ENCODE measurements at regions not wholly inside any gene's neighbourhood (a gene's known extent, or its start where the extent isn't known, plus 50 kb on each side); places are given as distances from the start of the nearest gene placed in this dataset.

GRCh38 chr18:68467957-68468356, 247.0 kb downstream of the TMX3 start:
- CTCF ChIA-PET = no interaction called here
- Histone ChIP-seq H3K4me3 (no peak overlapping the region), H3K9me3 (ENCODE audit: insufficient read depth, low read depth) (no peaks in the 10 kb centered on the region), H2AFZ (0 out of 2 replicates have a peak overlapping the region, but pooled peaks have one; percentile 49), H3K27me3 (ENCODE audit: insufficient read depth, low read depth) (no peaks in the 10 kb centered on the region), H3K4me2 (0 out of 2 replicates have a peak overlapping the region, but pooled peaks have one; percentile 7), H3K79me2 (ENCODE audit: low read depth) (no peaks in the 10 kb centered on the region), H3K9me2 (ENCODE audit: insufficient read depth) (no peaks in the 10 kb centered on the region), H3K4me1 (replicated peaks; ENCODE audit: insufficient read depth) (no peaks in the 10 kb centered on the region), H4K20me1 (ENCODE audit: insufficient read depth) (no peaks in the 10 kb centered on the region), H3F3A (ENCODE audit: insufficient read depth, low read depth) (no peaks in the 10 kb centered on the region), H3K27ac (no peak overlapping the region), H3K36me3 (ENCODE audit: low read depth) (no peaks in the 10 kb centered on the region)
- TF ChIP-seq CTCF (conservative IDR thresholded peaks at IDR 0.05) (no peak), EZH2 (IDR thresholded peaks at IDR 0.05; ENCODE audit: low read depth) (no peak)
- DNase-seq = no peak
- intact Hi-C loops (cut with micrococcal nuclease; ENCODE audit: unreplicated experiment) = no loop called here
- no TSS peak for BruUV-seq (replicated peaks)
- POLR2A ChIA-PET (ENCODE audit: unreplicated experiment) = no interaction called here

- Histone ChIP-seq H3K27me3 (ENCODE audit: insufficient read depth, low read depth) (no peaks in the 10 kb centered on the region), H3K4me2 (no peak overlapping the region), H3K27ac (no peak overlapping the region), H3K4me3 (no peak overlapping the region), H3K9me3 (ENCODE audit: insufficient read depth, low read depth) (no peaks in the 10 kb centered on the region), H3K9me2 (ENCODE audit: insufficient read depth) (no peaks in the 10 kb centered on the region), H3K4me1 (replicated peaks; ENCODE audit: insufficient read depth) (no peaks in the 10 kb centered on the region), H3K36me3 (ENCODE audit: low read depth) (no peaks in the 10 kb centered on the region), H3F3A (ENCODE audit: insufficient read depth, low read depth) (no peaks in the 10 kb centered on the region), H3K79me2 (ENCODE audit: low read depth) (no peaks in the 10 kb centered on the region), H4K20me1 (ENCODE audit: insufficient read depth) (no peaks in the 10 kb centered on the region), H2AFZ (no peak overlapping the region)
- BruUV-seq (replicated peaks) = no TSS peak
- no peak for DNase-seq
- ChIA-PET POLR2A (ENCODE audit: unreplicated experiment) (no interaction called here), CTCF (no interaction called here)
- intact Hi-C loops (cut with micrococcal nuclease; ENCODE audit: unreplicated experiment) = no loop called here
- no peak for TF ChIP-seq EZH2 (IDR thresholded peaks at IDR 0.05; ENCODE audit: low read depth)
- no peak for TF ChIP-seq CTCF (conservative IDR thresholded peaks at IDR 0.05)
These were observed 247.6 kb downstream of the TMX3 start for GRCh38 chr18:68467329-68467728.

- ChIA-PET POLR2A (ENCODE audit: unreplicated experiment) (interaction anchor here (0.6 kb wide), 1 partner anchor 553 kb away, joined by 3 read pairs; no protein-coding TSS in a partner anchor), CTCF (no interaction called here)
- Histone ChIP-seq H3K27ac (no peak overlapping the region), H3K36me3 (ENCODE audit: low read depth) (no peaks in the 10 kb centered on the region), H3K79me2 (ENCODE audit: low read depth) (no peaks in the 10 kb centered on the region), H3K4me3 (no peak overlapping the region), H3K27me3 (ENCODE audit: insufficient read depth, low read depth) (no peaks in the 10 kb centered on the region), H3K4me2 (no peak overlapping the region), H2AFZ (no peak overlapping the region), H3F3A (ENCODE audit: insufficient read depth, low read depth) (no peaks in the 10 kb centered on the region), H4K20me1 (ENCODE audit: insufficient read depth) (no peaks in the 10 kb centered on the region), H3K4me1 (replicated peaks; ENCODE audit: insufficient read depth) (no peaks in the 10 kb centered on the region), H3K9me2 (ENCODE audit: insufficient read depth) (no peaks in the 10 kb centered on the region), H3K9me3 (ENCODE audit: insufficient read depth, low read depth) (no peaks in the 10 kb centered on the region)
- DNase-seq = no peak
- no TSS peak for BruUV-seq (replicated peaks)
- TF ChIP-seq CTCF (conservative IDR thresholded peaks at IDR 0.05) (no peak), EZH2 (IDR thresholded peaks at IDR 0.05; ENCODE audit: low read depth) (no peak)
- intact Hi-C loops (cut with micrococcal nuclease; ENCODE audit: unreplicated experiment) = no loop called here
These were observed 248.2 kb downstream of the TMX3 start for GRCh38 chr18:68466672-68467071.
